HG03045 (cell line): ENCODE measurements at regions not wholly inside any gene's neighbourhood (a gene's known extent, or its start where the extent isn't known, plus 50 kb on each side); places are given as distances from the start of the nearest gene placed in this dataset.

Experiments
- ATAC-seq: cut with Tn5 transposase; IDR thresholded peaks from one replicate; pipeline ENCODE4 v1.9.1; 2021; ENCODE audit warnings: mild to moderate bottlenecking, moderate library complexity; ENCODE audit not compliant: unreplicated experiment

- ATAC-seq: no peak
These were observed 170.4 kb upstream of the LDB2 start for GRCh38 chr4:17068891-17069290.

DNA sequence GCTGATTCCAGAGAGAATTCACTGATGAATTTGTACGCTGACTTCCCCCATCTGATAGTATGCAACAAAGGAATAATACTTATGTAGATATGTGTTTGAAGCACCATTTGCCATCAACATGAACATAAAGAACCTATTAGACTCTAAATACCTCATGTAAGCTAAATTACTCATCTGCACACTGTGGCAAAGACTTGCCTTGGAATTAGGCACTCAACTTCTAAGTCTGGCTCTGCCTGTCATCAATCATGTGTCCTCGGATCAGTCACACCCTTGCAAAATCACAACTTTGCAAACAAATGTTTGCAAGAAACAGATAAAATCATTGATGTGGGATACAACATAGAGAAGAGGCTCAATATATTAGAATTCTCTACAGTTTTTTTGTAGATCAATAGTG, 169.9 kb upstream of the LDB2 start:
- ATAC-seq: no peak

- no peak for ATAC-seq
These were observed 168.5 kb upstream of the LDB2 start for GRCh38 chr4:17066972-17067371.

DNA sequence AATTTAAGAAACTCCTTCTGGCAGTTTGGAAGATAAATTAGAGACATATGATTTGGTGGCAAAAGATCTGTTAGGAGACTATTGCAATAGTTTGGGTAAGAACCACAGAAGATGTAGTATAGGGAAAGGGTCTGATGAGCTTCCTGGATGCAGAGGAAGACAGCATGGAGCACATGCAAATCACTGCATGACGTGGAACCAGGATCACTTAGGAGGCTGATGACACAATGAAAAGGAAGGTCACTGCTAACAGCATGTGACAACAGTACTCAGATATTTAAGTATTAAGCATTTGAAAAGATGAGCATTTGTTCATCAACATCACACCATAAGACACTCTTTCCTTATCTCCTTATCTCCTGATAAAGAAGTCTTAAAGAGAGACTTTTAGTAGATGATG, 167.8 kb upstream of the LDB2 start:
- no peak for ATAC-seq

GRCh38 chr4:17065821-17066220, 167.4 kb upstream of the LDB2 start:
- ATAC-seq: no peak

- no peak for ATAC-seq
These were observed 166.5 kb upstream of the LDB2 start for GRCh38 chr4:17064959-17065358.

DNA sequence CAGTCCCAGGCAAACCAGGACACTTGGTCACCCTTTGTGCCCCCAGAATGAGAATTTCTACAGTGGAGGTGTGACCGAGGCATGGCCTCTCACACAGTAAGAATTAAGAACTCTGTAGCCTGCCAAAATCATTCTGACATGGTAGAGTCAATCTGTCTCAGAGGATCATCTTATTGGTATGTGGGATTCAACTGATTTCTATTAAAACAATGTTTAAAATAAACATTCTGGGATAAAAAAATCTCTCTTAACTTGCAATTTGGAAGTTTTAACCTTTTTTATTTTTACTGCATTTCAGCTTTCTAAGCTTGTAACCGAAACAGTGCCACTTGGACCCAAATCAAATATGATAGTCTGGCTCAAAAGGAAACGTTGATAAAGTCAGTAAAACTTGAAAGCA, 165.4 kb upstream of the LDB2 start:
- ATAC-seq: no peak

- ATAC-seq: no peak
These were observed 161.8 kb upstream of the LDB2 start for GRCh38 chr4:17060230-17060629.

GRCh38 chr4:17058916-17059741, 160.7 kb upstream of the LDB2 start:
- no peak for ATAC-seq

GRCh38 chr4:17058536-17058915, 160.1 kb upstream of the LDB2 start:
- no peak for ATAC-seq

- ATAC-seq: no peak
These were observed 158.6 kb upstream of the LDB2 start for GRCh38 chr4:17057035-17057434.

DNA sequence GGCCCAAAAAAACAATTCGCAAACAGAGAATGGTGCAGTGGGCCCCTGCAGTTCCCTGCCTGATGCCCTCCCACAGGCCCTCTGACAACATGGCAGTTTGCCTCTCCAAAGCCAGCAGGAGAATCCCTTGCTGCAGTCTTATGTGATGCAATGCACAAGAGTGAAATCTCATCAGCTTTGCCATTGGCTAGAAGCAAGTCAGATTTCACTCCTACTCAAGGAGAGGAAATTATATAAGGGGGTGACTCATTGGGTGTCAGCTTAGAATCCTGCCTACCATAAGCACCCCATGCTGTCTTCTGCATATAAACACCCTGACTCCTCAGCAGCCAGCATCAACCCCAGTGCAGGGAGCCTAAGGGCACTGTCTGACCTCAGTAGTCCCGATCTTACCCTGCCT, 157.3 kb upstream of the LDB2 start:
- no peak for ATAC-seq

GRCh38 chr4:17045866-17046265, 147.4 kb upstream of the LDB2 start:
- no peak for ATAC-seq

- ATAC-seq: no peak
These were observed 140.2 kb upstream of the LDB2 start for GRCh38 chr4:17038510-17039176.

- ATAC-seq: no peak
These were observed 135.3 kb upstream of the LDB2 start for GRCh38 chr4:17033768-17034181.

GRCh38 chr4:17033025-17033767, 134.8 kb upstream of the LDB2 start:
- ATAC-seq: no peak

DNA sequence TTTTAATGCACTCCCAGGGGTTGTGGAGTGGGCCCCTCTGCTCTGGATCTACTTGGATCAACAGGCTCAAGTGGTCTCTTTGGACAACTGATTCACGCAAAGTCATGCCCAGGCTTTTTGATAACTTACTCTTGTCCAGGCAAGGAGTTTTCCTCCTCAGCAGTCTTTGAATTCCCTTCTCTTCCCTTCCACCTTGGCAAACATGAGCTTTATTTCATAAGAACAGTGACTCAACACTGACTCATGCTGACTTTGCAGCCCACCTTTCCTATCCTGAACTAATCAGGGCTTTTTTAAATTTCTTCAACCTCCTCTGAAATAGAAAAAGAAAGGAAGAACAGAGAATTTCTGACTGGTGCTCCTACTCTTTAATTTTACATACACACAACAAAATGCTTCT, 132.1 kb upstream of the LDB2 start:
- ATAC-seq: no peak

GRCh38 chr4:17029964-17030363, 131.5 kb upstream of the LDB2 start:
- no peak for ATAC-seq

- ATAC-seq: no peak
These were observed 131.0 kb upstream of the LDB2 start for GRCh38 chr4:17029432-17029831.

DNA sequence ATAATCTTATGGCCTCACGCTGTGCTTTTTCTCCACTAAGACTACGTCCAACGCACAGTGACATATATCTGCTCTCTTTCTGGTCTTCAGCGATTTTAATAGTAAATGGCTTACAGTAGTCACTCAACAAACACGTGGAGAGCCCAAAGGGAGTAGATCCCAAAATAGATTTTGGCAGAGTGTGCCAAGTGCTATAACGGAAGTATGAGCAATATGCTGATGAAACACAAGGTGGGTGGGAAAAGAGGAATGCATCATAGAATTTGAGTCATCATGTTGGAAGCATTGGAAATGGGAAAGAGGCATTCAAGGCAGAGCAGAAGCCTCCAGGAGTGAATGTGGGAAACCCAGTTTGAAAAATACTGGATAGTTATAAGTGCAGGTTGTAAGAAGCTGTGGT, 129.1 kb upstream of the LDB2 start:
- no peak for ATAC-seq

DNA sequence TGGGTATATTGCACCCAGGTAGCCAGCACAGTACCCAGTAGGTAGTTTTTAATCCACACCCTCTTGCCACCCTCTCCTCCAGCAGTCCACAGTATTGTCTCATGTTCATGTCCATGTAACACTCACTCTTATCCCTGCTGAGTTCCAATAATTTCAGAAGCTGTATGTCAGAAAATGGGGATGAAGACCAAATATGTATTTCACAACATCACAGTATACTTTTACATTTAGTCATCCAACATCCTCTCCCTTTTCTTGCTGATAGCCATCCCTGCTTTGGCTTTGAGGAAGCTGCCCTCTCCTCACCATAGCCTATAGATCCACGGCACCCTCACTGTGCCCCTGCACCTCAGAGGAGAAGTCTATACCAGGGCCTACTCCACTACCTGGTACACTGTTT, 126.0 kb upstream of the LDB2 start:
- ATAC-seq: no peak

- no peak for ATAC-seq
These were observed 122.5 kb upstream of the LDB2 start for GRCh38 chr4:17020901-17021300.
